Urothelium cell line (cell line): ENCODE measurements at regions not wholly inside any gene's neighbourhood (a gene's known extent, or its start where the extent isn't known, plus 50 kb on each side); places are given as distances from the start of the nearest gene placed in this dataset.

Experiments
- DNase-seq: peaks from one replicate; pipeline ENCODE4 v3.0.0; 2011; ENCODE audit warnings: low spot score, mixed read lengths
- FAIRE-seq: peaks from 2 replicates; lab custom pipeline; 2011; peaks lifted over from hg19 to GRCh38; lab: Jason Lieb, UNC

GRCh38 chr16:64659866-64660265 is 462.0 kb downstream of the CDH11 start:
- FAIRE-seq (no peak), DNase-seq (no peak)

GRCh38 chr16:64657316-64658011 is 464.4 kb downstream of the CDH11 start:
- no peak for DNase-seq
- no peak for FAIRE-seq

- FAIRE-seq (no peak), DNase-seq (no peak)
Measured at GRCh38 chr16:64656471-64656870, 465.4 kb downstream of the CDH11 start.

- no peak for DNase-seq
- no peak for FAIRE-seq
Measured at GRCh38 chr16:64654178-64654577, 467.7 kb downstream of the CDH11 start.

- DNase-seq (no peak), FAIRE-seq (no peak)
Measured at GRCh38 chr16:64648282-64648681, 473.6 kb downstream of the CDH11 start.

GRCh38 chr16:64641343-64641742 is 480.5 kb downstream of the CDH11 start:
- DNase-seq, result no peak
- FAIRE-seq, result no peak

- no peak for DNase-seq
- no peak for FAIRE-seq
Measured at GRCh38 chr16:64638766-64639165, 483.1 kb downstream of the CDH11 start.

- DNase-seq (peak; percentile 36), FAIRE-seq (no peak)
Measured at GRCh38 chr16:64629622-64630021, 492.2 kb downstream of the CDH11 start.

- FAIRE-seq (no peak), DNase-seq (no peak)
Measured at GRCh38 chr16:64627781-64628180, 494.1 kb downstream of the CDH11 start.

- FAIRE-seq (no peak), DNase-seq (no peak)
Measured at GRCh38 chr16:64627288-64627687, 494.6 kb downstream of the CDH11 start.

GRCh38 chr16:64626776-64627175 is 495.1 kb downstream of the CDH11 start:
- FAIRE-seq, result no peak
- no peak for DNase-seq

- DNase-seq, result no peak
- no peak for FAIRE-seq
Measured at GRCh38 chr16:64621616-64622015, 500.2 kb downstream of the CDH11 start.

GRCh38 chr16:64617836-64618476 is 503.9 kb downstream of the CDH11 start:
- DNase-seq (no peak), FAIRE-seq (no peak)

- FAIRE-seq (no peak), DNase-seq (no peak)
Measured at GRCh38 chr16:64615630-64616280, 506.1 kb downstream of the CDH11 start.

GRCh38 chr16:64596196-64596595 is 525.7 kb downstream of the CDH11 start:
- DNase-seq (no peak), FAIRE-seq (no peak)

- FAIRE-seq, result no peak
Measured at GRCh38 chr16:64590513-64590912, 531.4 kb downstream of the CDH11 start.

GRCh38 chr16:64589836-64590235 is 532.0 kb downstream of the CDH11 start:
- DNase-seq, result no peak
- no peak for FAIRE-seq

More at GRCh38 chr16:64590513-64590912, 531.4 kb downstream of the CDH11 start:
- no peak for DNase-seq

GRCh38 chr16:64586781-64587180 is 535.1 kb downstream of the CDH11 start:
- DNase-seq, result no peak
- FAIRE-seq, result no peak

GRCh38 chr16:64585367-64585766 is 536.5 kb downstream of the CDH11 start:
- no peak for FAIRE-seq

GRCh38 chr16:64580558-64580957 is 541.3 kb downstream of the CDH11 start:
- DNase-seq (no peak), FAIRE-seq (no peak)

More at GRCh38 chr16:64585367-64585766, 536.5 kb downstream of the CDH11 start:
- no peak for DNase-seq

GRCh38 chr16:64579712-64580111 is 542.2 kb downstream of the CDH11 start:
- no peak for DNase-seq
- FAIRE-seq, result no peak

GRCh38 chr16:64545768-64546167 is 576.1 kb downstream of the CDH11 start:
- FAIRE-seq (no peak), DNase-seq (peak; percentile 69)
